Endodermal cell (in vitro differentiated cells): ENCODE measurements at regions not wholly inside any gene's neighbourhood (a gene's known extent, or its start where the extent isn't known, plus 50 kb on each side); places are given as distances from the start of the nearest gene placed in this dataset.

Source experiments
- DNase-seq: peaks from one replicate; pipeline ENCODE4 v3.0.0-alpha.2; 2017
- H3K27ac ChIP-seq: 2 replicates; pipeline ENCODE4 v1.5.1; 2013; ENCODE audit warnings: mild to moderate bottlenecking, low read depth, low read length, moderate library complexity
- H3K27me3 ChIP-seq: 2 replicates; pipeline ENCODE4 v1.6.1; 2013; ENCODE audit warnings: mild to moderate bottlenecking, low read length, moderate library complexity; ENCODE audit not compliant: insufficient read depth, control insufficient read depth, poor library complexity, severe bottlenecking
- H3K36me3 ChIP-seq: 2 replicates; pipeline ENCODE4 v1.7.0; 2013; ENCODE audit warnings: mild to moderate bottlenecking, low read length, moderate library complexity; ENCODE audit not compliant: control insufficient read depth, insufficient read depth
- H3K4me1 ChIP-seq: one replicate; pipeline ENCODE4 v1.7.0; 2013; ENCODE audit warnings: low read length; ENCODE audit not compliant: control insufficient read depth, insufficient read depth
- H3K4me3 ChIP-seq: 2 replicates; pipeline ENCODE4 v1.5.1; 2013; ENCODE audit warnings: mild to moderate bottlenecking, low read length, moderate library complexity
- H3K9ac ChIP-seq: 2 replicates; pipeline ENCODE4 v1.6.1; 2013; ENCODE audit warnings: mild to moderate bottlenecking, low read length, moderate library complexity; ENCODE audit not compliant: poor library complexity, severe bottlenecking; ENCODE audit errors: extremely low read depth
- H3K9me3 ChIP-seq: 2 replicates; pipeline ENCODE4 v1.6.1; 2013; ENCODE audit warnings: mild to moderate bottlenecking, low read length, moderate library complexity; ENCODE audit not compliant: control insufficient read depth
- H3K27ac Mint-ChIP-seq: 2 replicates; pipeline ENCODE4 v1.8.0; 2020; ENCODE audit warnings: mixed read lengths
- H3K27me3 Mint-ChIP-seq: 2 replicates; pipeline ENCODE4 v1.8.0; 2021; ENCODE audit warnings: mild to moderate bottlenecking, mixed read lengths; ENCODE audit not compliant: insufficient read depth
- H3K36me3 Mint-ChIP-seq: 2 replicates; pipeline ENCODE4 v1.8.0; 2020; ENCODE audit warnings: low read depth, mixed read lengths
- H3K4me1 Mint-ChIP-seq: 2 replicates; pipeline ENCODE4 v1.8.0; 2020; ENCODE audit warnings: mixed read lengths
- H3K4me3 Mint-ChIP-seq: 2 replicates; pipeline ENCODE4 v1.8.0; 2020; ENCODE audit warnings: mild to moderate bottlenecking, moderate library complexity, mixed read lengths
- H3K9me3 Mint-ChIP-seq: 2 replicates; pipeline ENCODE4 v1.8.0; 2020; ENCODE audit warnings: mild to moderate bottlenecking, mixed read lengths
- CTCF ChIP-seq: fragments of 200-600 bp; sonication (generic); conservative IDR thresholded peaks from 2 replicates; pipeline ENCODE4 v1.5.0; 2021; ENCODE audit warnings: antibody characterized with exemption, mild to moderate bottlenecking
- WGBS, 2 experiments: methylation state at CpG; one replicate each; pipeline versions ENCODE4 v1.1.5 to v1.1.7; 2013; ENCODE audit warnings: missing lambda C conversion rate in 2 of 2, mixed read lengths in 1 of 2; ENCODE audit not compliant: insufficient coverage in 1 of 2, insufficient read length in 1 of 2; 5-methylcytosine and 5-hydroxymethylcytosine counted together

GRCh38 chrX:147405764-147406163 lies 506.0 kb upstream of the FMR1 start:
- Histone ChIP-seq H3K4me1 (no peaks in the 10 kb centered on the region), H3K27ac (no peak overlapping the region), H3K36me3 (no peaks in the 10 kb centered on the region), H3K9ac (no peak overlapping the region), H3K27me3 (no peaks in the 10 kb centered on the region), H3K4me3 (no peak overlapping the region), H3K9me3 (no peaks in the 10 kb centered on the region)
- Mint-ChIP-seq H3K36me3 (no peaks in the 10 kb centered on the region), H3K4me3 (no peak overlapping the region), H3K9me3 (peaks cover 45% of the 10 kb centered on the region), H3K27me3 (no peaks in the 10 kb centered on the region), H3K27ac (no peak overlapping the region), H3K4me1 (no peaks in the 10 kb centered on the region)
- 75% methylated on average over 5 of the region's 5 CpGs; no CpG with 5 or more reads in 1 of the 2 experiments for WGBS, 2 experiments
- peak; percentile 43 for DNase-seq
- TF ChIP-seq CTCF: no peak

GRCh38 chrX:147403040-147403439 lies 508.7 kb upstream of the FMR1 start:
- H3K4me3 ChIP-seq: no peak overlapping the region
- no peak overlapping the region for H3K27ac ChIP-seq
- WGBS, 2 experiments: 75% methylated on average over 1 of the region's 1 CpG; no CpG with 5 or more reads in 1 of the 2 experiments
- H3K36me3 ChIP-seq: no peaks in the 10 kb centered on the region
- Mint-ChIP-seq H3K4me3 (no peak overlapping the region), H3K36me3 (no peaks in the 10 kb centered on the region), H3K27ac (no peak overlapping the region), H3K27me3 (no peaks in the 10 kb centered on the region), H3K4me1 (no peaks in the 10 kb centered on the region), H3K9me3 (peaks cover 40% of the 10 kb centered on the region)
- H3K4me1 ChIP-seq: no peaks in the 10 kb centered on the region
- no peaks in the 10 kb centered on the region for H3K27me3 ChIP-seq
- no peak for TF ChIP-seq CTCF
- no peak overlapping the region for H3K9ac ChIP-seq
- no peaks in the 10 kb centered on the region for H3K9me3 ChIP-seq
- no peak for DNase-seq

GRCh38 chrX:147378767-147379166 lies 533.0 kb upstream of the FMR1 start:
- DNase-seq: no peak
- Histone ChIP-seq H3K9me3 (no peaks in the 10 kb centered on the region), H3K27ac (no peak overlapping the region), H3K36me3 (no peaks in the 10 kb centered on the region), H3K27me3 (no peaks in the 10 kb centered on the region), H3K9ac (no peak overlapping the region), H3K4me1 (no peaks in the 10 kb centered on the region), H3K4me3 (no peak overlapping the region)
- WGBS, 2 experiments: 93% methylated on average over 2 of the region's 5 CpGs; no CpG with 5 or more reads in 1 of the 2 experiments
- no peak overlapping the region for H3K4me3 Mint-ChIP-seq
- no peak for TF ChIP-seq CTCF
- peaks cover 14% of the 10 kb centered on the region for H3K4me1 Mint-ChIP-seq
- H3K27me3 Mint-ChIP-seq: no peaks in the 10 kb centered on the region
- peaks cover 41% of the 10 kb centered on the region for H3K9me3 Mint-ChIP-seq
- peaks cover 2% of the 10 kb centered on the region for H3K36me3 Mint-ChIP-seq
- H3K27ac Mint-ChIP-seq: no peak overlapping the region
